Type B pancreatic cell (in vitro differentiated cells): ENCODE measurements at regions not wholly inside any gene's neighbourhood (a gene's known extent, or its start where the extent isn't known, plus 50 kb on each side); places are given as distances from the start of the nearest gene placed in this dataset.

Source experiments
- DNase-seq: peaks from one replicate; pipeline ENCODE4 v3.0.0; 2021; ENCODE audit warnings: mixed read lengths; ENCODE audit not compliant: unreplicated experiment; ENCODE audit errors: extremely low spot score
- H3K27ac Mint-ChIP-seq: 2 replicates; pipeline ENCODE4 v1.8.0; 2021; ENCODE audit warnings: mild to moderate bottlenecking, mixed read lengths
- H3K27me3 Mint-ChIP-seq: 2 replicates; pipeline ENCODE4 v1.8.0; 2021; ENCODE audit warnings: mixed read lengths
- H3K36me3 Mint-ChIP-seq: 2 replicates; pipeline ENCODE4 v1.8.0; 2021; ENCODE audit warnings: mixed read lengths
- H3K4me1 Mint-ChIP-seq: one replicate; pipeline ENCODE4 v1.8.0; 2021; ENCODE audit warnings: mixed read lengths; ENCODE audit not compliant: unreplicated experiment
- H3K4me3 Mint-ChIP-seq: 2 replicates; pipeline ENCODE4 v1.8.0; 2021; ENCODE audit warnings: mild to moderate bottlenecking, mixed read lengths
- H3K9me3 Mint-ChIP-seq: 2 replicates; pipeline ENCODE4 v1.8.0; 2021; ENCODE audit warnings: mixed read lengths
- TF ChIP-seq, protein P1 (sequence below): fragments of 200-600 bp; sonication (generic); conservative IDR thresholded peaks from 2 replicates; pipeline ENCODE4 v1.5.0; 2021; ENCODE audit warnings: antibody characterized with exemption, mild to moderate bottlenecking

GRCh38 chr5:168064933-168065622, 226.4 kb upstream of the WWC1 start:
- Mint-ChIP-seq H3K9me3 (no peaks in the 10 kb centered on the region), H3K27ac (no peak overlapping the region), H3K36me3 (peaks cover 8% of the 10 kb centered on the region), H3K4me3 (no peak overlapping the region), H3K27me3 (peaks cover 10% of the 10 kb centered on the region), H3K4me1 (peaks cover 15% of the 10 kb centered on the region)
- TF ChIP-seq, protein P1, sequence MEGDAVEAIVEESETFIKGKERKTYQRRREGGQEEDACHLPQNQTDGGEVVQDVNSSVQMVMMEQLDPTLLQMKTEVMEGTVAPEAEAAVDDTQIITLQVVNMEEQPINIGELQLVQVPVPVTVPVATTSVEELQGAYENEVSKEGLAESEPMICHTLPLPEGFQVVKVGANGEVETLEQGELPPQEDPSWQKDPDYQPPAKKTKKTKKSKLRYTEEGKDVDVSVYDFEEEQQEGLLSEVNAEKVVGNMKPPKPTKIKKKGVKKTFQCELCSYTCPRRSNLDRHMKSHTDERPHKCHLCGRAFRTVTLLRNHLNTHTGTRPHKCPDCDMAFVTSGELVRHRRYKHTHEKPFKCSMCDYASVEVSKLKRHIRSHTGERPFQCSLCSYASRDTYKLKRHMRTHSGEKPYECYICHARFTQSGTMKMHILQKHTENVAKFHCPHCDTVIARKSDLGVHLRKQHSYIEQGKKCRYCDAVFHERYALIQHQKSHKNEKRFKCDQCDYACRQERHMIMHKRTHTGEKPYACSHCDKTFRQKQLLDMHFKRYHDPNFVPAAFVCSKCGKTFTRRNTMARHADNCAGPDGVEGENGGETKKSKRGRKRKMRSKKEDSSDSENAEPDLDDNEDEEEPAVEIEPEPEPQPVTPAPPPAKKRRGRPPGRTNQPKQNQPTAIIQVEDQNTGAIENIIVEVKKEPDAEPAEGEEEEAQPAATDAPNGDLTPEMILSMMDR, result no peak
- DNase-seq, result no peak

DNA sequence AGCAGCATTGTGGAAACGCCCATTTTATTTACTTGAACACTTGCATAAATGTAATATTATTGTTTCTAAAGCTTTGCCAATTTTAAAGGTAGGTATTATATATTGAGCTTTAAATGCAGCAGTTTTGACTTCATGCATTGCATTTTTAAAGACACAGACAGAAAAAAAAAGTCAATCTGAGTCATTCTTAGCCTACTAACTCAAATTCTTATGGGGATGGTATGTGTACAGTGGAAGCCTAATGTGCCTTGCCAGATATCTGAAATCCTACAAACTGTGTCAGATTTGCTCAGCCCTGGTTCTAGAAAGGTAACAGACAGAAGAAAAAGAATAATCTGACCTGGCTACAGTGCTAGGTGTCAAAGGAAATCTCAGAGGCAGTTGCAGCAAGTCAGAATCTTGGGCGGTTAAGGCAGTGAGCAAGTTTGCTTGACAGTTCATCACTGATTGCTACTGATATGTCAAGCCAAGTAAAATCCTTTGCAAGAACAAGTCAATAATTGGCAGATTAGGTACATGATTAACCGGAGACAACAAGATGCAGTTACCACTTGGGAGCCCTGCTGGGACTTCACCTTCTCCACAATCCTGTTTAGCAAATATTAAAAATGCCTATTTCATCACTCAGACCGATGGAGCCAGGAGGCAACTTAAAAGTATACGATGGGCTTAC, 224.8 kb upstream of the WWC1 start:
- Mint-ChIP-seq H3K4me1 (peaks cover 10% of the 10 kb centered on the region), H3K4me3 (no peak overlapping the region), H3K9me3 (no peaks in the 10 kb centered on the region), H3K27me3 (peaks cover 10% of the 10 kb centered on the region), H3K27ac (no peak overlapping the region), H3K36me3 (peaks cover 8% of the 10 kb centered on the region)
- no peak for DNase-seq
- TF ChIP-seq, protein P1, result no peak

GRCh38 chr5:168070761-168071160, 220.7 kb upstream of the WWC1 start:
- Mint-ChIP-seq H3K4me1 (peaks cover 37% of the 10 kb centered on the region), H3K4me3 (no peak overlapping the region), H3K27me3 (peaks cover 10% of the 10 kb centered on the region), H3K27ac (no peak overlapping the region), H3K36me3 (peaks cover 3% of the 10 kb centered on the region), H3K9me3 (no peaks in the 10 kb centered on the region)
- TF ChIP-seq, protein P1, result no peak
- no peak for DNase-seq

DNA sequence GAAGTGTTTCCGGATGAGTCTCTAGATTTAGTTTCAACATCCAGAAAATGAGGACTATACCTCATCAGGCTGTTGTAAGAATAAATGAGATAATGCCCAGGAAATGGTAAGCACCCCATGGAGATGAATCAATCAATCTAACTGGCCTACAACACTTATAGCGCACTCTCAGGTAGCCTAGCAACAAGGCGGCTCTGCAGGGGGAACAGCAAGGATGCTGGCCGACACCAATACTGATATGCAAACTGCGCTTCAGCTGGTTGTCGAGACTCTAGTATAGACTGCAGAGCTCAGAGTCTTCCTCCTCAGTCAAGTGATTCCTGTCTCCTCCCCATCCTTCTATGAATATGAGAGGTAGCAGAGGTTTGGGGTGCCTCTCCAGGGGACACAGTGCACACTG, 218.8 kb upstream of the WWC1 start:
- peaks cover 3% of the 10 kb centered on the region for H3K36me3 Mint-ChIP-seq
- TF ChIP-seq, protein P1, result no peak
- no peak overlapping the region for H3K4me3 Mint-ChIP-seq
- no peaks in the 10 kb centered on the region for H3K9me3 Mint-ChIP-seq
- H3K27ac Mint-ChIP-seq, result no peak overlapping the region
- H3K27me3 Mint-ChIP-seq, result peaks cover 10% of the 10 kb centered on the region
- no peak for DNase-seq
- H3K4me1 Mint-ChIP-seq, result peaks cover 37% of the 10 kb centered on the region

GRCh38 chr5:168073311-168073710, 218.1 kb upstream of the WWC1 start:
- DNase-seq, result no peak
- Mint-ChIP-seq H3K36me3 (no peaks in the 10 kb centered on the region), H3K27ac (no peak overlapping the region), H3K9me3 (no peaks in the 10 kb centered on the region), H3K4me1 (peaks cover 37% of the 10 kb centered on the region), H3K4me3 (no peak overlapping the region), H3K27me3 (peaks cover 6% of the 10 kb centered on the region)
- TF ChIP-seq, protein P1, result no peak
